NCI-H2107 (cell line): ENCODE measurements at regions not wholly inside any gene's neighbourhood (a gene's known extent, or its start where the extent isn't known, plus 50 kb on each side); places are given as distances from the start of the nearest gene placed in this dataset.

Experiments
- DNase-seq: peaks from one replicate; lab custom pipeline; 2025; lab: John Stamatoyannopoulos, UW

GRCh38 chr13:67664502-67664901, 434.4 kb upstream of the PCDH9 start:
- no peak for DNase-seq

DNA sequence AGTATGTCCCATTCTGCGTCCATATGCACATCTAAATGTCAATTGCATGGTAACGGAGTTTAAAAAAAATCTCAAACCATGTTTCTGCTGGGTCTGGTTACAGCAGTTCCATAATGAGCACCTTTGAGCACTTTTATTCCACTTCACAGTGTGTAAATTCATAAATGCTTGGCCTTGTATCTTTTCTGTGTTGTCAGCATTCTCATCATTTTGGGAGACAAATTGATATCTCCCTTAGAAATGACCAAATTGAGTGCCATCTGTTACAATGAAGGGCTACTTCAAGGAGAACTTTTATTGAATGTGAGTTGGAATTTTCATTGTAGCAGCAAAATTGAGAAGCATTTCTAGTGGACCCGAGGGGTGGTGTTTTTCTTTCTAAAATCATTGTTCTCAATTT, 432.9 kb upstream of the PCDH9 start:
- no peak for DNase-seq

DNA sequence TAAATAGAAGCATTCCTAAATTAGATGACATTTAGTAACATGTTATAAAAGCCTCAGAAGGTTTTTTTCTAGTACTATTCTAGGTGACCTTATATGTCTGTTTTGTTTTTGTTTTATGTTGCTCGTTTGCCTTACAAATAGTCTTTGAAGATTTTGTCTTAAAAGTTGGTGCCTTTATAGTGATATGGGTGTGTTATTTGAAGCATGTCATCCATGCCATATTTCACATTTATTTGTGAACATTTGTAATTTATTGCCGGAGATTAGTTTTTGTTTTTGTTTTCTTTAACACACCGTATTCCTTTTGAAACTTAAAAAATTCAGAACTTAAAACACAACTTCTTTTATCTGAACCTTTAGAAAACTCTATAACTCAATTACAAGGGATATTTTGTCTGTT, 422.8 kb upstream of the PCDH9 start:
- no peak for DNase-seq

DNA sequence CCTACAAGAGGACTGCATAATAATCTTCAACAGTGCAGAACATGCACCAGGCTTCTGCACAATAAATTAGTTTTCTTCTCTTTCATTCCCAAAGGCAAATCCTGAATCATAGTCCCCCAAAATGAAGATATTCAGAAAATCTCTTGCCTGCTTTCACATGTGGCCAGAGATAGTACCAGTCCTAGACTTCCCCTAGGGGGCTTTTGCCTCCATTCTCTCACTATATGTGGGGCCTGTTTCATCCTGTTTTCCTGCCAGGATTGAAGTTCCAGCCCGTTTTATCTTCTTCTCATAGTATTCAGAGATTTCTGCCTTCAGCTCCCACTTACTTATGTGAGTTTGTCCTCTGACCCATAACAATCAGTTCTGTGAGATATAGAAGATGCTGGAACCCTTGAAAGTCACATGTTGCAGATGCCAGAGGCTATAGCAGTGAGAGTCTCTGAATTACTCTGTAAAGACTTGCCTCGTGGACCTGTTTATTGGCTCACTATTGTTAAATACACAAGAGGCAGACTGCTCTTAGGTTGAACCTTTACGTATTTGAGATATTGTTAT, 421.9 kb upstream of the PCDH9 start:
- DNase-seq: no peak

- DNase-seq: no peak
Observed at GRCh38 chr13:67650471-67650870, 420.3 kb upstream of the PCDH9 start.

DNA sequence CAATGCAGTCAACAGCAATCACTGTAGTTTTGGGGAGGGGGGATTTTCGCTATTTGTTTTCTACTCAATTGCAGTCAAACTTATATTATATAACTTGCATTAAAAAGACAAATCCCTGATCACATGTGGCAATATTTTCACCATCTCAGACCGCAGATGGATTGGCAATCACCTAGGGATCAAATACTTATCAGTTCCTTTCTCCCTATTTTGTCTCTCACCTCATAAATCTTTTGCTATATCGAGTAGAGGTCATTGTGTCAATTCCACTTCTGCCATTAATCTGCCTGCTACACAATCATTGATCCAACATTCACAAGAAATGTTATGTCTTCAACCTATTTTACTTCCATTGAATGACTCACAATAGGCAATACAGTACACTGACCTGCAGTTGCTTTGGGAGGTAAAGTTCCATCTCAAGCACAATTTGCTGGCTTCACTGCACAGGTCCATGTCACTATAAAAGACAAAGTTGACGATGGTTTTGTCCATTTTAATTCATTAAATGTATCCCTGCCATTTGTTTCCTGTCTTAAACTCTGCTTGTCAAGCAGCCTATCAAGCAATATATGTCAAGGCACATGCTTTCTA, 415.8 kb upstream of the PCDH9 start:
- DNase-seq: no peak

DNA sequence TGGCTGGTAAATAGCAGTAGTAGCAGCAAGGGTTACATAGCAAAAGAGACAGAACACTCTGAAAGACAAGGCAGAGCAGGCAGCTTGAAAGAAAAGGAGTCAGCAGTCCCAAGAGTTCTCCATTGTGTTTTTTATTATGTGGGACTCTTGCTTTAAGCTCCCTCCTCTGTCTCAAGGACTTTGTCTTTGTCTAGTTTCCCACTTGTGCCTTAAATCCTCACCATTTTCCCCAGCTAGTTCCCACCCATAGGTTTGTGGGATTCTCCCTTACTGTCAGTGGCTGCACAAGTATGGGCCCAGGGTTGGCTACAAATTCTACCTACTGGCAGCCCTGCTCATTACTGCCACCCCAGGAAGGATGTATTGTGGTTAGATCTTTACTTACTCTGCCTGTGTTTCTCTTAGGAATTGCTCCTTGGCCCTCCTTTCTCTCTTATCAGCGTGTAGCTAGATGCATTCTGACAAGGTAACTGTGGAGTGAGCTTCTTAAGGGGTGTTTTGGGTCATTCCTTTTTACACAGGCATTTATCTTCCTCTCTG, 413.4 kb upstream of the PCDH9 start:
- DNase-seq: no peak

- no peak for DNase-seq
Observed at GRCh38 chr13:67642657-67643056, 412.5 kb upstream of the PCDH9 start.

- DNase-seq: no peak
Observed at GRCh38 chr13:67635754-67636153, 405.6 kb upstream of the PCDH9 start.

GRCh38 chr13:67632590-67632989, 402.5 kb upstream of the PCDH9 start:
- DNase-seq: no peak

GRCh38 chr13:67630640-67631039, 400.5 kb upstream of the PCDH9 start:
- DNase-seq: no peak

- DNase-seq: no peak
Observed at GRCh38 chr13:67623630-67624029, 393.5 kb upstream of the PCDH9 start.

DNA sequence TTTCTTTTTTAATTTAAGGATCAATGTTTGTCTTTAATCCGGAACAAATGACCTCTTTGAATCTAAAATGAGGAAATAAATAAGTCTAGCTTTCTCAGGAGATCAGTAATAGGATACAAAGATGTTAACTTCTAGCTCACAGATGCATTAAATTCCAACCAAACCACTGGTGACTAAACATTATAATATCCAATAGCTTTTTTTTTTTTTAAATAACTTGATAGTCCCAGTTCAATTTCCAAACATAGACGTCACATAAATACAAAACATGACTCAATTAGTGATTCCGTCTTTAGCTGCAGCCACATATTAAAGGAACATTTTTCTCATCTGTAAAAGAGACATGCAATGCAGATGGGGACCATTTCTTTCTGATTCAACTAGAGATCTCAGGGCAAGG, 390.5 kb upstream of the PCDH9 start:
- DNase-seq: no peak

DNA sequence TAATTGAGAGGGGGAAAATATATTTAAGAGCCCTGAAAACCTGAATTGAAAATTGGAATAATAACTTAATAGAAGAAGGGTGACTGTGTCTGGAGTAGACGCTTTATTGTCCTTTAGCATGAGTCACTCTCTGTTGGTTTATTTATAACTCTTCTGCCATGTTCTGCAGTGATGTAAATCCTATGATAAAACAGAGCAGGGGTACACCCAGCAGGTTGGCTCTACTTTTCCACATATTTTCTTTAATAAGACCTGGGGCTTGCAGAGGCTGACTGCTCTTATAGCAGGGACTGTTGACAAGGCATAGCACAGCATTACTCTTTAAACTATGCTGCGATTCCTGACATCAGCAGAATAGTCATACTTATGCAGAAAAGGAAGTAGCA, 389.9 kb upstream of the PCDH9 start:
- DNase-seq: no peak

- no peak for DNase-seq
Observed at GRCh38 chr13:67619351-67619994, 389.3 kb upstream of the PCDH9 start.

GRCh38 chr13:67614579-67614978, 384.4 kb upstream of the PCDH9 start:
- no peak for DNase-seq

DNA sequence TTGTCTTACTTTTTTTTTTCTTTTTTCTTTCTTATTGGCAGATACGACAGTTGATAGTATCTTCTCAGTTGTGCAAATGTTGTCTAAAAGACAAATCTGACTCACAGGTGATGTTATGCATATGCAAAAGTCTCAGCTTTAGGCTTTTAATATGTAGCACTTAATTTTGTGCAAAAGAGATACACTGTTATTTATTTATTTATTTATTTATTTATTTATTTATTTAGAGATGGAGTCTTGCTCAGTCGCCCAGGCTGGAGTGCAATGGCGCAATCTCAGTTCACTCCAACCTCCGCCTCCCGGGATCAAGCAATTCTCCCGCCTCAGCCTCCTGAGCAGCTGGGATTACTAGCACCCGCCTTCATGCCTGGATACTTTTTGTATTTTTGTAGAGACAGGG, 383.9 kb upstream of the PCDH9 start:
- no peak for DNase-seq

DNA sequence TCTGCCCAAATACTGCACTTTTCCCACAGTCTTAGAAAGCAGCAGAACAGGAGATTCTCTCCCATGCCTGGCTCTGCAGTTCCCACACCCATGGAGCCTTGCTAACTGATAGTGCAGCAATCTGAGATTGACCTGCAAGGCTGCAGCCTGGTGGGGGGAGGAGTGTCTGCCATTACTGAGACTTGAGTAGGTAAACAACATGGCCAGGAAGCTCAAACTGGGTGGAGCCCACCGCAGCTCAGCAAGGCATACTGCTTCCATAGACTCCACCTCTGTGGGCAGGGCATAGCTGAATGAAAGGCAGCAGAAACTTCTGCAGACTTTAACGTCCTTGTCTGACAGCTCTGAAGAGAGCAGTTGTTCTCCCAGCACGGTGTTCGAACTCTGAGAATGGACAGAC, 358.5 kb upstream of the PCDH9 start:
- no peak for DNase-seq

DNA sequence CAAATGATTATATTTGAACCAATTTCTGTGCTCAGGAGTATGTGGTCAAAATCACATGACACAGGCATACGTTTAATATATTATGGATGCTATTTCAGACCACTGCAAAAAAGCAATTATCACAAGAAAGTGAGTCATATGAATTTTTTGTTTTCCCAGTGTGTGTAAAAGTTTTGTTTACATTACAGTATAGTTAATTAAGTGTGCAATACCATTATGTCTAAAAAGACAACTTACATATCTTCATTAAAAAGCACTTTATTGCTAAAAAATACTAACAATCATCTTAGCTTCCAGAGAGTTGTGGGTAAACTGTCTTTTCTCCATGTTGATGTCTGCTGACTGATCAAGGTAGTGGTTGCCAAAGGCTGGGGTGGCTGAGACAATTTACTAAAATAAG, 347.2 kb upstream of the PCDH9 start:
- no peak for DNase-seq

- DNase-seq: no peak
Observed at GRCh38 chr13:67574320-67575233, 344.4 kb upstream of the PCDH9 start.

GRCh38 chr13:67568205-67568604, 338.1 kb upstream of the PCDH9 start:
- DNase-seq: no peak

GRCh38 chr13:67557642-67558241, 327.6 kb upstream of the PCDH9 start:
- DNase-seq: no peak
